HEK293 (cell line): ENCODE measurements at regions not wholly inside any gene's neighbourhood (a gene's known extent, or its start where the extent isn't known, plus 50 kb on each side); places are given as distances from the start of the nearest gene placed in this dataset.

ENCODE experiments used
- CTCF ChIP-seq: fragments of 450-650 bp; formaldehyde crosslinking; IDR thresholded peaks from 2 replicates; pipeline ENCODE4 v1.5.1; 2016; ENCODE audit warnings: missing biosample characterization, missing genetic modification characterization
- REST ChIP-seq: fragments of 450-650 bp; formaldehyde crosslinking; IDR thresholded peaks from 2 replicates; pipeline ENCODE4 v1.5.1; 2016; ENCODE audit warnings: missing biosample characterization, missing genetic modification characterization
- ZNF184 ChIP-seq: fragments of 450-650 bp; IDR thresholded peaks from 2 replicates; pipeline ENCODE4 v1.5.1; 2018; ENCODE audit warnings: missing biosample characterization, mild to moderate bottlenecking, missing genetic modification characterization
- ZNF324 ChIP-seq: fragments of 450-650 bp; formaldehyde crosslinking; IDR thresholded peaks from 2 replicates; pipeline ENCODE4 v1.5.1; 2016; ENCODE audit warnings: missing biosample characterization, missing genetic modification characterization
- ZNF48 ChIP-seq: fragments of 450-650 bp; formaldehyde crosslinking; IDR thresholded peaks from 2 replicates; pipeline ENCODE4 v1.5.1; 2016; ENCODE audit warnings: missing biosample characterization, missing genetic modification characterization
- ZNF664 ChIP-seq: fragments of 450-650 bp; formaldehyde crosslinking; IDR thresholded peaks from 2 replicates; pipeline ENCODE4 v1.5.1; 2016; ENCODE audit warnings: missing biosample characterization, missing genetic modification characterization
- ZNF707 ChIP-seq: fragments of 450-650 bp; formaldehyde crosslinking; IDR thresholded peaks from 2 replicates; pipeline ENCODE4 v1.5.1; 2016; ENCODE audit warnings: missing biosample characterization, missing genetic modification characterization

GRCh38 chr13:80144493-80144892 is 196.4 kb downstream of the SPRY2 start:
- TF ChIP-seq CTCF (tag by site-specific recombination), result no peak
- TF ChIP-seq ZNF48 (tag by site-specific recombination), result no peak
- TF ChIP-seq ZNF664 (tag by site-specific recombination), result no peak
- no peak for TF ChIP-seq ZNF324
- no peak for TF ChIP-seq ZNF707 (tag by site-specific recombination)
- TF ChIP-seq REST (tag by site-specific recombination), result no peak
- no peak for TF ChIP-seq ZNF184 (tag by site-specific recombination)
